Right lung (tissue), 2 donors: ENCODE measurements at regions not wholly inside any gene's neighbourhood (a gene's known extent, or its start where the extent isn't known, plus 50 kb on each side); places are given as distances from the start of the nearest gene placed in this dataset.

Experiments
- DNase-seq, 2 donors: peaks; one replicate each; pipeline ENCODE4 v3.0.0-alpha.2; 2013

DNA sequence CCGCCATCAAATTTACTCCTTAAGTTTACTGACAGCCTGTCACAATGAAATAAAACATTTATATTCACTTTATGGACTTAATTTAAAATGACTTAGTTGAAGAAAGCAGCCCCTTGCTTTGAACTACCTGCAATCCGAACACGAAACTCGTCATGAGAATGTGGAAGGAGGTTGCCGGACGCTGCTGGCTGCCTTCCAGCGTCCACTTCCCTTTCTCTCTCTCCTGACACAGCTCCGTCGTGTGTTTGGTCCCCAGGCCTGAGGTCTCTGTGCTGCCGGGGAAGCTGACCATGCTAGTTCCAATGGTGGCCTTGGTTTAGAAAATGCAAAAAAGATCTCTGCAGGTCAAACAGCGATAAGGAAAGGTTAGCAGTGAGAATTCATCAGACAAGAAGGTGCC, 519.7 kb downstream of the CDH26 start:
- DNase-seq = no peak

DNA sequence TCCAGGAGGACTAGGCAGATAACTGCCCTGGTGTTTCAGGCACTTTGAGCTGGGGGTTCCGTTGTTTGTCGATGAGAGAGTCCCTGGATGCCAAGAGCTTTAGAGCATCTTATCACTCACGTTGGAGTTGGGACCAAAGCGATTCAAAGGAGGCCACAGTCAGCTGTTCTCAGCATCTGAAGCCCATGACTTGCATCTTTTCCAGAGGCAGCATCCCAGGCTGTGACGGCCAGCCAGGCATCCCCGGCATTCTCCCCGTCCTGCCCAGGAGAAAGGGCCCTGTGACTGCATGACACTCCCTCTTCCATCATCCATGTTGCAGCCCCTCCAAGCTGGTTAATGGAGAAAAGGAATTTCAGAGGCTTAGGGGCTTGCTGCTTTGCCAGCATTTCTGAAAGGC, 520.3 kb downstream of the CDH26 start:
- DNase-seq = no peak

DNA sequence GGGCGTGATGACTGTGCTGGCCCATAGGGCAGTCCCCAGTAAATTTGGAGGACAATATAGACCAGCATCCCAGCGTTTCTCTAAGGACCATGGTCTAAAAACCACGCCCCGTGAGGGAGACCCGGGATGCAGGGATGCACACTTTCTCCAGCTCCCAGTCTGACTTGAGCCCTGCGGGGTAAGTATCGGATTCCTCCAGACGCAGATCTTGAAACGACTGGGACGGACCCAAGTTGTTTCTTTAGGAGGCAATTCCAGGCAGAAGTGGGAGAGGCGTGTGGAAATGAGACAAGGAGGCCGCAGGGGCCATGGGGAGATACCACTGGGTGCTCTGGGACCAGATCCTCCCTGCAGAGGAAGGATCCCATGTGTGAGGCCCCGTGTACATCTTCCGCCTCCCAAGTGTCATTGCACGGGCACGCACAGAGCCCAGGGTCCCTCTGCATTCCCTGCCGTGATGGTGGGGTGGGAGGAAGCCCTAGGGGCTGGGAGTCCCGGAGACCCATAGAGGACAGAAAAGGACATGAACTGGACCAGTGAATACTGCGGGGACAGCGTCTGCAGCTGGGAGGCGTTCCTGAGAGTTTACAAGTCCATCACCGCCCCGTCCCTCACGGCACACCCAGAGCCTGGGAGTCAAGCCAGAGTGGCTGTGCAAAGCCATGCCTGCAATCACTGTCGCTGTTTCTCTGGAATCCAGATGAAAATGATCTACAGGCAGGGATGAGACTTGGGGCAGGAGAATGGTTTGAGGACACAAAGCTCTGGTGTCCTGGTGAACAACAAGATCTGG, 522.9 kb downstream of the CDH26 start:
- peak in 1 of 2 donors; percentile 63 for DNase-seq

DNA sequence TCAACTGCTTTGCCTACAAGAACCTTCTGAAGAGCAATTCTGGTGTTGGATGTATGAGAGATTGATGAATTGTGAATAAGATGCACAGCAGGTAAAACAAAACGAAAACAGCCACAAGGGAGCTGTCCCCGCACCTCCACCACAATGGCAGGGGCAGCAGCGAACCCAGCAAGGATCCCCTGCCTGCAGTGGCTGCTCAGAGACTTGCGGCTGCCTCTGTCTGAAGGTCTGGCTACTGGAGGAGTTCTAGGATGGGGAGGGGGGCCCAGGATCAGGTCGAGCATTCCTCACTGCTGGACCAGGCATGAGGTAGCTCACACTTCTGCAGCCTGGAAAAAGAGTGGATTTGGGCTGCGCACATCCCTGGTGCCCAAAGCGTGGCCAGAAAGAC, 523.5 kb downstream of the CDH26 start:
- DNase-seq = no peak

DNA sequence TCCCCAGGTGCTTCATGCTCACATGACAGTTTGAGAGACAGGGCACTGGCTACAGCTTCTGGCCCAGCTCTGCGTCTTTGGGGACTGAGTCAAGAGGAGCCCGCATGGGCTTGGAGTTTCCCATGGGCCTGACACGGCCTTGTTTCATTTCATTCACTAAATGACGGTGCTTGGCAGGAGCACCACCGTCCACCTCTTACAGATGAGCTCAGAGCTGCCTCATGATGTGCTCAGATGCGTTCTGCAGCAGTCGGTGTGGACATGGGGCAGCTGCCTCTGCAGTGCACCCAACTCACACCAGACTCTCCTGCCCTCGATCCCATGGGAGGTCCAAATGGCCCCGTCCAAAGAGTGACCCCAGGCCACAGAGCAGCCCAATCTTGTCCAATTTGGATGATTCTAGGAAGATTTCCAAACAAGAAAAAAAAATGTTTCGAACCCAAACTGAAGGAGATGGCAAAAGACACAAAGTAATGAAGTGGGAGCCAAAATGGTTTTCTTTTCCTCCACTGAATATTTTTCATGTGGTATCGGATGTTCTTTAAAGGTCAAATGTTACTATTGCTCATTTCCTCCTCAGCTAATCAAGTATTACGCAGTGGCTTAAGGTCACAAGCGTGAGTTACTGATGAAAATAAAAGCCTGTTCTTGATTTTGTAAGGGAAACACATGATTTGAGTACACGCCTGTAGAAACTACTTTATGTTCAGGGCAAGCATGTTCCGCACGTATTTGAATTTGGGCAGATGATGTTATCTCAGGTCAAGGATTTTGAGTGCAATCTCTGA, 524.2 kb downstream of the CDH26 start:
- peak; percentile 88 to 92 for DNase-seq

DNA sequence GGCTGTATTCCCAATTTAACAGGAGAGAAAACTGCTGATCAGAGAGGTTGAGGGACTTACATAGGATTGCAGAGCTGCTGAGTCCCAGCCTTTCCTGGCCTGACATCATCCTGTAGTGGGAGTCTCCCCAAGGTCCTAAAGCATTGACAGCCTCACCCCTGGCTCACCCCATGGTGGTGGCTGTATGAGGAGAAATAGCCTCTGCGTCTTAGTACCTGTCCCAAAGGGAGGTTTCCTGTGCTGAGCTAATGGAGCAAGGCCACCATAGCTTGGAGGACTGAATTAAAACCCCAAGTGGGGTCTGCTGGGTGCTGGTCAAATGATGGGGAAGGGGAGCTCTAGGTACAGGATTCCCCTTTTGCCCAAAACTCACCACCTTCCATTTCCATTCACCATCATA, 525.1 kb downstream of the CDH26 start:
- no peak for DNase-seq

DNA sequence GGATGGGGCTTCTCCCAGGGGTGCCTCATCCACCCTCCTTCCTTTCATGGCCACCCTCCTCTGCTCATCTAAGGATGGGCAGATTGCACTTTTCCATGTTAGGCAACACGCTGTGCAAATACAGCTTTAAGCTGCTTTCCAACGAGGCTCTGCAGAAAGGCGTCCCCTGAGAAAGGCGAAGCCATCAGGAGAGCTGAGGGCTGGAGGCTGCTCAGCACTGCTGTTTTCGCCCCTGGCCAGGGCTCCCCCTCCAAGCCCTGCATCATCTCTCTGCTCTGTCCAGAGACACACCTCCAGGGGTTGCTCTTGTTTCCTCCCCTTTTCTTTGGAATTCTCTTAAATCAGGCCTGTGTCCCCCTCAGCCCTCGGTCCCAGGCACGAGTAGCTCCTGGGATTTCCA, 526.1 kb downstream of the CDH26 start:
- no peak for DNase-seq

DNA sequence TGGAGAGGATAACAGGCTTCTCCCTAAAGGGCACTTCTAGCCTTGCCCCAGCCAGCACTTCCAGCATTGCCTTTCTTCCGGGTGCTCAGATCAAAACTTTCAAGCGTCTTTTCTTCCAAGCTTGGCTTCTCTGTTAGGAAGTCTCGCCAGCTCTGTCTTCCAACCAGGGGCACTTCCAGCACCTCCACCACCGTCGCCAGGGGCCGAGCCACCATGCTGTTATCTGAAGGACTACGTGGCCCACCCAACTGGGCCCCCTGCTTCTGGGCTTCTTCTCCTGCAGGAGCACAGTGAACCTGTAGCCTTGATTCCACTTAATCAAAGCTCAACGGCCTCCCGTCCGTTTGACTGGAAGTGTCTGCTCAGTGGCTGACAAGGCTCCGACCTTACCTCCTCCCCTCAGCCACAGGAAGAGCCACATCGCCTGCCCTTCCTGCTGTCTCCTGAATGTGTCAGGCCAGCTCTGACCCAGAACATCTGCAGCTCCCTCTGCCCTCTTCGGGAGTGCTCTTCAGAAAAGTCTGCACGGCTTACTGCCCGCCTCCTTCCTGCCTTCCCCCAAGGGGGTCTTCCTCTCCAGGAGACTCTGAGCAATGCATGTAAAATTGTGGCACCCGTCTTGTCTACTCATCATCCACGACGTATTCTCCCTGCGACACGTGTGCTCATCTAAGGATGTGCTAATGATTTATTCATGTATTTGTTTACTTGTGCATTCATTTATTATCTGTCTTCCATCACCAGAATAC, 527.0 kb downstream of the CDH26 start:
- DNase-seq = no peak

DNA sequence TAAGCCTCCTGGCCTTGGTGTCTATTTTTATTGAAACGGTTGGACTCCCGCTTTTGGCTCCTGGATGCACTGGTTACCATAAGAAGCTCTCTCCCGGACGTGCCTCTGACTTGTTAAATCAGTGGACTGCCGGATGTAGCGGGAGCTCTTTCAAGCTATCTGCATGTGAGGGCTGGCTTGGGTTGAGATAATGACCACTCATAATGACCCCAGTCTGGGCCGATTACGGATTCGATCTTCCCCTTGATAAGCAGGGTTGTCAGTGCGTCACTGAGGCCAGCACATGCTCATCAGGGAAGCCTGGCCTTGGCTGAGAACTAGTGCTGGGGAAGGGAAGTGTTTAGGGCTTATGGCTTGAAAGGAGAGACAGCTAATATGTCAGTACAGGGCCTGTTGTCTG, 528.1 kb downstream of the CDH26 start:
- DNase-seq = peak; percentile 72 to 73

DNA sequence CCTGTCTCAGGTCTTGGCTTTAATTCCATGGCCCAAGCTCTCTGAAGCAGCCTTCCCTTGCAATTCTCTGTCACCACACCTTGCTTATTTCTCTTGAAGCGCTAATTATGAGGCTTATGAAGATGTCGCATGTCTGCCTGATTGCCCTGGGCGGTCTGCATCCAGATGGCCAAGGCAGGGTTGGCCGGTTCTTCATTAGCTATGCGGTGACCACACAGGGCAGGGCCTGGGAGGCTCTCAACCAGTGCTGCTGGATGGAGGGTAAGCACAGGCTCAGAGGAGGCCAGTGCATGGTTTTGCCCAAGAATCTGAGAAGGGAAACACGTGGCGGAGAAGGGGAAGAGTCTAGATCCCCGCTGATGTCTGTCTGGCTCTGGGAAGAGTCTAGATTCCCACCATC, 528.7 kb downstream of the CDH26 start:
- no peak for DNase-seq

DNA sequence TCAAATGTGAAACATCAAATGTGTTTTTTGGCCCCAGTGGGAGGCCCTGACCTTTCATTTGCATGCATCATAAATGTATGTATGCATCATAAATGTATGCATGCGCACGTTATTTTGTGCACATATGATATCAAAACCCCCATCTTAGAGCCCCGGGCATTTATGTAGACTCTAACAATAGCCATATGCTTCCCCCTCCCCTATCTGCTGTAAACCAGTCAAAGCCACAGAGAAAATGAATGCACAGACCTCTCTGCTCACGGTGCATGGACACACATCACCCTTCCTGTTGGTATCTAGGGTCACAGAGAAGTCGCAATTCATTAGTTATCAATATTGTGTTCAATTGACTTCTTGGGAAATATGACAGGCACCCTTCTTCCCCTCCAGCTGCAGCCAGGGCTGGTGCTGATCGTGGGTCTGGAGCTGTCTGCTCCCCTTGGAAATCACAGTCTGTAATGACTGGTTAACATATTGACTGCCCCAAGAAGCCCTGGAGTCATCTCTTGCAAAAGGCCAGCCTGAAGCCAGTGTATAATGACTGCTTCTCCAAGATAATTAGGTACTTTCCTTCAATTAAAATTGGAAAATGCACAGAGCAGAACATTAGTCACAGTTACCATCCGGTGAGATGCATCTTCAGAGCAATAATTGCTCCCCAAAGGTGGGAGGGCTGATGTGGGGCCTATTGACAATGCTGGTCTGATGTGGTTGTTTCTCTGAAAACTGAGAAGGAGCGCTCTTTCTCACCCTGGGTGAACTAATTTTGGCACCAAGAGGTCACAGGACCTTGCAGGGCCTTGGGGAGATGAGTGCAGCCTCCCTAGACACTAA, 532.2 kb downstream of the CDH26 start:
- DNase-seq = no peak

DNA sequence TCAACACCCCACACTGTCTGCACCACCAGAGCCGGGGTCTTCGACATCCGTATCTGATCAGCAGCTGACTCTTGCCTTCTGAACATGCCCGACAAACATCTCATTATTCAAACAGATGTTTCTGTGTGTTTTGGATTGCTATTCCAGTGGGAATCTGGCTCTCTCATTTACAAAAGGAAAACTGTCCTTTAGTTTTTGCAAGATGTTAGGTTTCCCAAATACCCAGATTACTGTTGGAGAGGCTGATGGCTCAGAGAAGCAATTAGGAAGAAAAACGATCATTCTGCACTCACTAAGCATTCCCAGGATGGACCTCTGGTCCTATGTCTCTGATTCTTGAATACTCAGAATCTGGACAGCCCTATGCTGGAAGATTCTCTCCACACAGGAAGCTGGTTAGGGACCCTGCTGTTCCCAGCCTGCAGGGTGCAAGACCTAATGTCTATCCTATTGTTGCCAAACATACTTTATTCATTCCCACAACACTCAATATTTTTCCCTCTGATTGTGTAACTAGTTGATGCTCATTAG, 532.9 kb downstream of the CDH26 start:
- DNase-seq = peak; percentile 83 to 89

DNA sequence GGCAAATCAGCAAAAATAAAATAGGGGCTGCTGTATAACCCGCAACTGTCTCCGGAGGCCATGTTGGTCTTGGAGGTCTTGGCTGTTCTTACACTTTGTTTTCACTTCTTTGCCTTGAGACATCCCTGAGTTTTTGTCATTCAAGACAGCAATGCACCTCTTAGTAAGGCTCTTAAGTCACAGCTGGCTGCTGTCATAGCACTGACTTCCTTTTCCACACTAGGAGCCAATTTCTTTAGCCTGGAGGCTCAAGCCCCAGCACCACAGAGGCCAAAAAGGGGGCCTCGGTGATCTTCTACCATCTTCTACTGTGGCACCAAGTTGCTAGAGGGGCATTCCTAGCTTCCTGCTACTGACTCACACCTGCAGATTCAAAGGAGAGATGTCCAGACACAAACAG, 536.3 kb downstream of the CDH26 start:
- DNase-seq = no peak

DNA sequence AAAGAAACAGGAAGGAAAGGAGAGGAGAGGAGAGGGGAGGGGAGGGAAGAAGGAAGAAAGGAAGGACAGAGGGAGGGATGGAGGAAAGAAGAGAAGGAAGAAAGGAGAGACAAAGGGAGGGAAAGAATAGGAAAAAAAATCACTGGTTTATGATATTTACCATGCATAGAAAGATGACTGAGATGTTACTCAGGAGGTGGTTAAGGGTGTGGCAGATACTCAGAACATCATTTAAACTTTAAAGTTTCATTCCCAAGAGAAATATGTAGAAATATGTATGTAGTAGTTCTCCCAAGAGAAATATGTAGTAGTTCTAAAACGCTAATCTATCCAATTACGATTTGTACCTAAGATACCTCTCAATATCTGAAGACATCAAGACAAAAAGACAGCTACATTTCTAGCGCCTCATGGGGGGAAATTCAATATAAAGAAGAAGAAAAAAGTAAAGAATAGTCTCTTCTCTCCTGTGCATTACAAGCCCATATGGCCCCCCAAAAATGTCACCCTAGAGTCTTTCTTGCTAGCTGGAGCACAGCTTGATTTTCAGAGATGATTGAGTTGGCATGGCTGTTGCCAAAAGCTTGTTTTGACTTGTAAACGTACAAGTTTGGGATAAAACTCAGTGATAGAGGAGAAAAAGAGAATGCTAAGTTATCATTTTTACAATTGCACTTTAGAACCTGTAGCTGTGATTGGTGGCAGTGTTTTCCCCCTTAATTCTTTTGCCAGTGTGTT, 539.2 kb downstream of the CDH26 start:
- DNase-seq = no peak

DNA sequence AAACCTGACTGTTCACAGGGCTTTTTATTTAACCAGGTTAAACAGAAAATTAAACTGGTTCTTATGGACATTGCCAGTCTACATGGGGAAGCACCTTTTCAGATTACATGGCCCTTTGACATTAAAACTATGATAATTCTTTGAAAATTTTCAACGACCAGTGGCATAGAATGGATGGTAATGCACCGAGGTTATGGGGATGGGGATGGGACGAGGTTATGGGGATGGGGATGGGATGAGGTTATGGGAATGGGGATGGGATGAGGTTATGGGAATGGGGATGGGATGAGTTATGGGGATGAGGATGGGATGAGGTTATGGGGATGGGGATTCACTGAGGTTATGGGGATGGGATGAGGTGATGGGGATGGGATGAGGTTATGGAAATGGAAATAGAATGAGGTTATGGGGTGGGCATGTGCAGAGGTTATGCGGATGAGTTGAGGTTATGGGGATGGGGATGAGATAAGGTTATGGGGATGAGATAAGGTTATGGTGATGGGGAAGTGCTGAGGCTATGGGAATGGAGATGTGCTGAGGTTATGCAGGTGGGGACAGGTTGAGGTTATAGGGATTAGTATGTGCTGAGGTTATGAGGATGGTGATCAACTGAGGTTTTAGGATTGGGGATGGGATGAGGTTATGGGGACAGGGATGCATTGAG, 541.9 kb downstream of the CDH26 start:
- no peak for DNase-seq

DNA sequence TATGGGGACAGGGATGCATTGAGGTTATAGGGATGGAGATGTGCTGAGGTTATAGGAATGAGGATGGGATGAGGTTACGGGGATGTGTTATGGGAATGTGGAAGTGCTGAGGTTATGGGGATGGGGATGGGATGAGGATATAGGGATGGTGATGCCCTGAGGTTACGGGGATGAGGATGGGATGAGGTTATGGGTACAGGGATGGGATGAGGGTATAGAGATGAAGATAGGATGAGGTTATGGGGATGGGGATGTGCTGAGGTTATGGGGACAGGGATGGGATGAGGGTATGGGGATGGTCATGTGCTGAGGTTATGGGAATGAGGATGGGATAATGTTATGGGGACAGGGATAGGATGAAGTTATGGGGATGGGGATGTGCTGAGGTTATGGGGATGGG, 542.8 kb downstream of the CDH26 start:
- no peak for DNase-seq

DNA sequence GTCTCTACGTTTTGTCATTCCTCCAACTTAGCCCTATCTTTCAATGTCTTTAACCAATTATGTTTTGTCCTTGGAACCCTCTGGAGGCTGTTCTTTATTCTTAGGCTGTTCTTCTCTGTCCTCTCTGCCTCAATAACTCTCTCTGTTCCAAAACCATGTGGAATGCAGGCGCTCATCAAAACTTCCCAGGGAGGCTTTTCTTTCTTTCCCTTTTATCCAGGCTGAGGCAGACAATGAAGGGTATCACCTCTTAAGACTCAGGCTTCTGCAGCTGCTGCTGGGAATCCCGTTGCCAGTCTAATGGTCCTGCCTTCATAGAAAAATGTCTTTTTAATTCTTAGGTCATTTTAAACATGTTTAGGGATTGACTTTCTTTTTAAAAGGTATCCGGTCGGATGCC, 544.7 kb downstream of the CDH26 start:
- no peak for DNase-seq

DNA sequence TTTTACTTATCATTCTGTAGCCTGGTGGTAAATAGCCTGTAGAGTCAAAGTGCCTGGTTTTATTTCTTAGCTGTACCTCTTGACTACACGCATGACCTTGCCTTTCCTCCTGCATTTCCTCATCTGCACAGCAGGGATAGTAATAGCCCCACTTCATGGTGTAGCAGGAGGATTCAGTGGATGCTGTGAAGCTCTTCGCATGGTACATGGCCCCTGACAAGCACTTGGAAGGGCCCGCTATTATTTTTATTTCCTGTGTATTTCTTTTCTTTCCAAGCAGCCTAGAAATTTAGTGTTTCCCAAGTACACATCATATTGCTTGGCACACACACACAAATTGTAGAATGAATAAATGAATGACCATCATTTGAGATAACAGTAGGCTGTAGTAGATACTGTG, 547.2 kb downstream of the CDH26 start:
- DNase-seq = no peak

DNA sequence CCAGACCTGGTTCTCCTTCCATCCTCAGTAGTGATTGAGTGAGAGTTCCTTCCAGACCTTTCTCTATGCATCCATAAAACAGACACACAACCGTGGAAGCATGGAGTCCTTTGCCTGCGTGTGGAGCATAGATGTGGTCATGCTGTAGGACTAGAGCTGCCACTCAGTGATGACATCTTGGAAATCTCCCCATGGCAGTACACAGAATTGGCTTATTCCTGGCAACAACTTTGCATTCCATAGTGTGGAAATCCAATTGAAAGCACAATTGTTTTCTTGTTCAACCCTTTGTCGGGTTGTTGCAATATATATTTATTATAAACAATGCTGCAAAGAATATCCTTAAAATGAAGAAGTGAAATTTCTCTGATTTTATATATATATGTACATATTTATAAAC, 547.8 kb downstream of the CDH26 start:
- no peak for DNase-seq

DNA sequence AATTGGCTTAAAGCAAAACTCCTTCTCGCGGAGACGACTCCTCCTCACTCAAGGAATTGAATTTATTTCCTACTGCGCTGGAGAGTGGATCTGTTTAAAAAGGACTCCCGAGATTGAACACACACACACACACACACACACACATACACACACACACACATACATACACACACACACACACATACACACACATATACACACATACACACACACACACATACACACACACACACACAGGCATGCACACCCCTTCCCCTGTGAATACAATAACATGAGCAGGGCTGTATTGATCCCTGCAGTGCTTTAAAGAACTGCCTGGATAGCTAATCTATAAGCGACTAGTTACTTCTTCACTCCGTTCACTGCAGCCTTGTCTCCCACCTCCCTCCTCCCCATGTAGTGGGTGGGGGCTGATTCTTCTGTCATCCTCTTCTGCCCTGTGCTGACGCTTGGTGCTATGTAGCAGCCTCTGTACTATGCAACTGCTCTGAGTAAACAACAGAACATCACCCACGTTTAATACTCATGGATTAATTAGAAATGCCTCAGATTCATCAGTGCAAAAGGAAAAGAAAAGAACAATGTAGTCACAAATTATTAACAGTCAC, 549.0 kb downstream of the CDH26 start:
- DNase-seq = no peak
